Epithelial cell of proximal tubule (primary cell): ENCODE measurements at regions not wholly inside any gene's neighbourhood (a gene's known extent, or its start where the extent isn't known, plus 50 kb on each side); places are given as distances from the start of the nearest gene placed in this dataset.
"Not testable (repeated sequence)": the region's sequence is repeated elsewhere in the genome, so short reads cannot be mapped to it uniquely, and the experiment has no call there.

Experiments used
- DNase-seq: peaks from one replicate; pipeline ENCODE4 v3.0.0-alpha.2; 2011; ENCODE audit warnings: low read depth
- H3K4me3 ChIP-seq: 2 replicates; pipeline ENCODE4 v1.5.1; 2011; ENCODE audit warnings: low read depth, mild to moderate bottlenecking, low read length
- TF ChIP-seq, protein P1 (sequence below): conservative IDR thresholded peaks from 2 replicates; pipeline ENCODE4 v1.5.1; 2012; ENCODE audit warnings: low read depth, mild to moderate bottlenecking, low read length

DNA sequence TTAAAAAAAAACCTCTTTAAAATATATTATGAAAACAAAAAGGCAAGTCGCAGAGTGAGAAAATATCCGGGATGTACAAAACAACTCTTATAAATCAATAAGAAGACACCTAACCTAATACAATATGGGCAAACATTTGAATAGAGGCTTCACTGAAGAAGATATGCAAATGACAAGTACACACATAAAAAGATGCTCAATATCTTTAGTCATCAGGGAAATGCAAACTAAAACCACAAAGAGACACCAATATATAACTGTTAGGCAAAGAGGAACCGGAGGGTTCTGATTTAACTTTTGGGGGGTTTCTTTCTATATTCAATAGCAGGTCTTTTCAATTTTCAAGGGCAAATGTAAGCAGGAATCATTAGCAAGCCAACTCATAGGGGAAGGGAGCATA is 480.7 kb upstream of the SPTLC3 start:
- TF ChIP-seq, protein P1, sequence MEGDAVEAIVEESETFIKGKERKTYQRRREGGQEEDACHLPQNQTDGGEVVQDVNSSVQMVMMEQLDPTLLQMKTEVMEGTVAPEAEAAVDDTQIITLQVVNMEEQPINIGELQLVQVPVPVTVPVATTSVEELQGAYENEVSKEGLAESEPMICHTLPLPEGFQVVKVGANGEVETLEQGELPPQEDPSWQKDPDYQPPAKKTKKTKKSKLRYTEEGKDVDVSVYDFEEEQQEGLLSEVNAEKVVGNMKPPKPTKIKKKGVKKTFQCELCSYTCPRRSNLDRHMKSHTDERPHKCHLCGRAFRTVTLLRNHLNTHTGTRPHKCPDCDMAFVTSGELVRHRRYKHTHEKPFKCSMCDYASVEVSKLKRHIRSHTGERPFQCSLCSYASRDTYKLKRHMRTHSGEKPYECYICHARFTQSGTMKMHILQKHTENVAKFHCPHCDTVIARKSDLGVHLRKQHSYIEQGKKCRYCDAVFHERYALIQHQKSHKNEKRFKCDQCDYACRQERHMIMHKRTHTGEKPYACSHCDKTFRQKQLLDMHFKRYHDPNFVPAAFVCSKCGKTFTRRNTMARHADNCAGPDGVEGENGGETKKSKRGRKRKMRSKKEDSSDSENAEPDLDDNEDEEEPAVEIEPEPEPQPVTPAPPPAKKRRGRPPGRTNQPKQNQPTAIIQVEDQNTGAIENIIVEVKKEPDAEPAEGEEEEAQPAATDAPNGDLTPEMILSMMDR, result no peak
- no peak overlapping the region for H3K4me3 ChIP-seq

DNA sequence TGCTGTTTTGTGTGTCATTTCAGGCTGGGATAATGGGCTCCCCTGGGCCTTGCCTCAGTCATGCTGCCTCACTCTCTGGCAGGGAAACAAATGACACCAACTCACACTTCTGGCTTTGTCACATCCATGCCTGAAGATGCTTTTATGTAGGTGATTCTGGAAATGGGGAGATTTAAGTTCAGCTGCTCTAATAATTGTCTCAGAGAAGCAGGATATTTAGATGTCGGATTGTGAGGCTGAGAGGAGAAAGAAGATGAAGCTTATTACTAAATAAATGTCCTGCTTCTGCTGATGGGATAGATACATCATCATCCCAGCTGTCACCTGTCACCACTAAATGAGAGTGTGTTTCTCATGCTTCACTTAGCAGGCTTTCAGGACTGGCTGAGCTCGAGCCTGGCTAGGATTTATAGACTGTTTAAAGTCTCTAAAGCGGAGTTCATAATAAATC is 480.2 kb upstream of the SPTLC3 start:
- DNase-seq, result no peak
- H3K4me3 ChIP-seq, result no peak overlapping the region
- TF ChIP-seq, protein P1, result no peak

More for the DNA sequence above, 480.7 kb upstream of the SPTLC3 start:
- no peak for DNase-seq

DNA sequence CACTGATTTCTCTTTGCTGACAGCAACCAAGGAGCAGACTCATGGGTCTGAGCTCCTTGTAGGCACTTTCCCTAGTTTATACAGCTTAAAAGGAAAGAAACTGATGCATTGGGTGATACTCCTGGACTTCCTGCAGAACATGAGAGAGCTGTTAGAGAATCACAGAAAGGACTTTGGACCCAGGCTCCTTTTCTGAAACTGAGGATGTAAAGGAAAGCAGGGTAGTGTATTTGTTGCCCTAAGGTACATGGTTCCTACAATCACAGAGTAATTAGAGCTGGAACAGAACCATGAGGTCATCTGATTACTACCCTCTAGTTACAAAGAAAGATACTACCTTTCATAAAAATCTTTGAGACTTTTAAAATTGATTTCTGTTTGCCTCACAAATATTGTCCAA is 477.1 kb upstream of the SPTLC3 start:
- TF ChIP-seq, protein P1, result no peak
- no peak for DNase-seq
- no peak overlapping the region for H3K4me3 ChIP-seq

DNA sequence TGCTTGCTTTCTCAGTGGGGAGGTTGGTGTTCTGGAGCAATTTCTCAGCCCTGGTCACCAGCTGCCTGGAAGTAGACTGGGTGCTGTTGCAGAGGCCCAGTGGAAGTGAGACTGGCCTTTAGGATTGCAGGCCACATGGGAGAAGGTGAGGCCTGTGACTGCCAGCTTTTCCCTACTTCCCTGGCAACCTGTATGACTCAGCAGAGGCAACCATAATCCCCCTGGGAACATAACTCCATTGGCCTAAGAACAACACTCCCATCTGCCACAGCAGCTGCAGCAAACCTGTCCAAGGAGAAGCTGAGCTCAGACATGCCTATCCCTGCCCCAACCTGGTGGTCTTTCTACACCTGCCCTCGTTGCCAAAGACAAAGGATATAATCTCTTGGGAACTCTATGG is 473.5 kb upstream of the SPTLC3 start:
- TF ChIP-seq, protein P1, result no peak
- no peak overlapping the region for H3K4me3 ChIP-seq
- DNase-seq, result no peak

DNA sequence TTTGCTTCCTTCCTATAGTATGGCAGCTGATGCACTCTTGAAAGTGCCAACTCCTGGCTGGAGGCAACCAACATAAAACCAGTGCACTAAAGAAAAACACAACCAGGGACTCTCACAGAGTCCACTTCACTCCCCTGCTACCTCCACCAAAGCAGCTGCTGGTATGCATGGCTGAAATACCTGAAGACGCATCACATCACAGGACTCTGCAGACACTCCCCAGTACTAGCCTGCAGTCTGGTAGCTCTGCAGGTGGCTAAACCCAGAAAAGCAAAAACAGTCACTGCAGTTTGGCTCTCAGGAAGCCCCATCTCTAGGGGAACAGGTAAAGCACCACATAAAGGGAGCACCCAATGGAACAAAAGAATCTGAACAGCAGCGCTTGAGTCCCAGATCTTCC is 473.0 kb upstream of the SPTLC3 start:
- no peak overlapping the region for H3K4me3 ChIP-seq
- TF ChIP-seq, protein P1, result no peak
- DNase-seq, result no peak

DNA sequence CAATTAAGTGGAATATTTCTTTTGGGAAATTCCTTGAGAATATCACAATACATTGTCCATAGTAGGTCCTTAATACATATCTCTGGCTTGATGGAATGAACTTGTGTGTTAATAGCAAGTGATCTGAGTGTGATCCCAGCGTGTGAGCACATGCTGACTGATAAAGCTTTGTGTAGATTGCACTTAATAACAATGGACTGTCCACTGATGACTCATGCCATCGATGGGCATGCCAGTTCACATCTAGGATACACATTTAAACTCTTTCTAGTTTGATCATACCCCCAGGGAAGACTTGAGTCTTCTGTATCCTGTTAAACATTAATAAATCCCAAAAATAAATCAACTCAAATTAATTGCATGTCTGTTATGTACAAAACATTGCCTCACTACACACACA is 454.3 kb upstream of the SPTLC3 start:
- no peak for DNase-seq
- H3K4me3 ChIP-seq, result no peak overlapping the region
- TF ChIP-seq, protein P1, result no peak

DNA sequence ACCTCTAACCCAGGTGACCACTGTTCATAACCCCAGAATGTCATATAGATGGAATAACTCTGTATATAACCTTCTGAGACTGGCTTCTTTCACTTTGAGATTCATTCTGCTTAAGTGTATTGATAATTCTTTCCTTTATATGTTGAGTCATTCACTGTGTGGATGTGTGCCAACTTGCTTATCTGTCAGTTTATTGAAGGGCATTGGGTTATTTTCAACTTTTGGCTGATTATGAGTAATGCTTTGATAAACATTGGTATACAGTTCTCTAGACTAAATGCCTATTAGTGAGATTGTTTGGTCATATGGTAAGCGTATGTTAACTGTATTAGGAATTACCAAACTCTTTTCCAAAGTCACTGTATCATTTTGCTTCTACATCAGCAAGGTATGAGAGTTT is 453.4 kb upstream of the SPTLC3 start:
- TF ChIP-seq, protein P1, result no peak
- no peak for DNase-seq
- H3K4me3 ChIP-seq, result no peak overlapping the region

DNA sequence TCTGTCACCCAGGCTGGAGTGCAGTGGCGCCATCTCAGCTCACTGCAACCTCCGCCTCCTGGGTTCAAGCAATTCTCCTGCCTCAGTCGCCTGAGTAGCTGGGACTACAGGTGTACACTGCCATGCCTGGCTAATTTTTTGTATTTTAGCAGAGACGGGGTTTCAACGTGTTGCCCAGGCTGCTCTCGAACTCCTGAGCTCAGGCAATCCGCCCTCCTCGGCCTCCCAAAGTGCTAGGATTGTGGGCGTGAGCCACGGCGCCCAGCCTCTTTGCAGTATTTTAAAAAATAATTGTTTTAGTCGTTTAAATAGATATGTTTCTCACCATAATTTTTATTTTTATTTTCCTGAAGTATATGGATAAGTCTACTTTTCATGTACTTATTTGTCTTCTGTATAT is 452.9 kb upstream of the SPTLC3 start:
- H3K4me3 ChIP-seq, DNase-seq: not testable (repeated sequence)
